GM19395 (cell line): ENCODE measurements at regions not wholly inside any gene's neighbourhood (a gene's known extent, or its start where the extent isn't known, plus 50 kb on each side); places are given as distances from the start of the nearest gene placed in this dataset.

Experiments used
- ATAC-seq: cut with Tn5 transposase; IDR thresholded peaks from one replicate; pipeline ENCODE4 v1.9.1; 2021; ENCODE audit warnings: mild to moderate bottlenecking, moderate library complexity; ENCODE audit not compliant: unreplicated experiment

- ATAC-seq, result no peak
Observed at GRCh38 chr4:171759274-171759673, 53.9 kb upstream of the GALNTL6 start.

- no peak for ATAC-seq
Observed at GRCh38 chr4:171751538-171751937, 61.7 kb upstream of the GALNTL6 start.

DNA sequence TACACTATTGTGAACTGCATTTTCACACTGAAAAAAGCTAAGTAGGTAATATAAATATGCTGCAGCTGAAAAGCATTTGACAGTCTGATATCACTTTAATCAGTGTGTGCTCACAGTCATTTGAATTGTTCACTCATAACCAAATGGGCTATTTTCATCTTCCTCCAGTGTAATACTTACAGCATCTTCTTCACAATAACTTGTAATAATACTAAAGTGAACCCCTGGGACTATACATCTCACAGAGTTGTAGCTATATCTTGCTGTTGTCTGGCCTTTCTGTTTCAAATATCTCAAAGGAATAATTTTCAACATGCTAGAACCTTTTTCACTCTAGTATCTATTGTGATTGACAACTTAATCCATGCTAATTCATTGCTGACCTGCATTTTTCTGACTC, 66.8 kb upstream of the GALNTL6 start:
- no peak for ATAC-seq

DNA sequence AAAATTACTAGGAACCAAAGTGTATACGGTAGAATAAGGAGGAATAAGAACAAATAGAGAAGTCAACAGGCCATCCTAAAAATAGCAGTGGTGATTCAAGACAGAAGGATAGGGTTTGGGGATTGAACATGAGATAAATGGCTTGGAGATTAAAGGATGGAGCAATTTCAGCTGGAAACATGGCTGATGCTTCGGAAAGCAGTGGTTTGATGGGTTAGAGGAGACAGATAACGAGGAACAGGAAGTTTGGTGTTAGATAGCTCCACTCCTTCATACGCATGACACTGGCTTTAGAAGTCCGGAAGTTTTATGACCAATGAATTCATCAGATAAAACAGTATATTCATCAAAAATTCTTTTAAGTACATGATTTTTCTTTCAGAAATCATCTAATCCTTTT, 70.8 kb upstream of the GALNTL6 start:
- no peak for ATAC-seq

- no peak for ATAC-seq
Observed at GRCh38 chr4:171727185-171727584, 86.0 kb upstream of the GALNTL6 start.

DNA sequence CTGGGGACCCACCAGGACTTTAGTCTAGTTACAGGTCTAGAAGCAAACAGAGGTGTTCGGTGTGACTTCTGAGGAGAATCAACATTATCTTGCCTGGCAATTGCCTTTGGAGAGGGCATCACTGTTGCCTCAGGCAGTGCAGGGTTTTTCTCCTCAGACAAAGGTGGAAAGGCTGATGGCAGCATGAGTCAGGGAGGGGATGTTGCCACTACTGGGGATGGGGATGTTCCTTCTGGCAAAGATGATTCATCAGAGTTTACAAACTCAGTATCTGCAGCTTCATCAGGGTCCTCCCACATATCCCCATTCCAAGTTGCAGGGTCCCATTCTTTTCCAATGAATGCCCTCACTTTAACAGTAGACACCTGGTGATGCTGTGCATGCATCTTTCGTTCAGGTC, 91.3 kb upstream of the GALNTL6 start:
- no peak for ATAC-seq

DNA sequence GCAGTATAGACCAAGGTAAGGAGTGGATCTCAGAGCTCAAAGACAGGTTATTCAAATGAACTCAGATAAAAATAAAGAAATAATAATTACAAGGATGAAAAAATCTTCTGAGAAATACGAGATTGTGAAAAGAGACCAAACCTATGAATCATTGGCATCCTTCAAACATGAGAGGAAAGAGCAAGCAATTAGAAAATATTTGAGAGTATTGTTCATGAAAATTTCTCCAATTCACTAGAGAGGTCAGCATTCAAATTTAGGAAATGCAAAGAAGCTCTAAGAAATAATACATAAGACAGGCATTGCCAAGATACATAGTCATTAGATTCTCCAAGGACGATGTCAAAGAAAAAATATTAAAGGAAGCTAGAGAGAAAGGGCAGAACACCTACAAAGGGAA, 93.5 kb upstream of the GALNTL6 start:
- ATAC-seq, result no peak

DNA sequence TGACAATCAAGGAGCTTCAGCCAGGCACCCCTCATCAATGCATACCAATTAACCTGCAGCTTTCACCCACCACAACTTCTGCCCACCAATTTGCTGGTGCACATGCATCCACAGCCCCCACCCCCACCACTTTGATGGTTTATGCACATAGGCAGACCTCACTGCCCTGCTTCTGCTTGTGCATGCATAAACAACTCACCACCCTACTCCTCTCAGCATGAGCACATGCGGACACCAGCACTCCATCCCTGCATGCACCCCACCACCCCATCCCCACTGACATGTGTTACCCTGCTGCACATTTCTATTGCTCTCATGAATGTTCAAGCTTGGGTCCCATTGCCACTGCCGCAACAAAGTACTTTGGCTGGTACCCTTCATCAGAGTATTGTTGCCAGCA, 94.5 kb upstream of the GALNTL6 start:
- no peak for ATAC-seq

DNA sequence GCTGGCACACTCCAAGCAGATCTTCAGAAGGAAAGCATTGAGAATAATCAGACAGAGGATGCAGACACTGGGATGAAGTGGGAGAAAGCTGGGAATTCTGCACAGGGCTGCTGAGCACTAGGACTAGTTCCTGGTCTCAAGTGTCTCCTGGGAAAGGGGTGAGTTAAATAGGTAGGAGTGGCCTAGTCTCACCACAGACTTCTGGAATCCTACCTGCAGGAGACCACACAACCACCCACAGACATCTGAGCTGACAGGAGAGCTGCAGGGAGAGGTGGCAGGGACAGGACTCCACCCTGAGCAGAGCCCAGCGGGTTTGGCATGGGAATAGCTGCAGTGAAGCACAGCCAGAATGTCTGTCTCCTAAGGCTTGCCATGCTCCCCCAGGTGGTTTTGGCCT, 95.1 kb upstream of the GALNTL6 start:
- no peak for ATAC-seq

DNA sequence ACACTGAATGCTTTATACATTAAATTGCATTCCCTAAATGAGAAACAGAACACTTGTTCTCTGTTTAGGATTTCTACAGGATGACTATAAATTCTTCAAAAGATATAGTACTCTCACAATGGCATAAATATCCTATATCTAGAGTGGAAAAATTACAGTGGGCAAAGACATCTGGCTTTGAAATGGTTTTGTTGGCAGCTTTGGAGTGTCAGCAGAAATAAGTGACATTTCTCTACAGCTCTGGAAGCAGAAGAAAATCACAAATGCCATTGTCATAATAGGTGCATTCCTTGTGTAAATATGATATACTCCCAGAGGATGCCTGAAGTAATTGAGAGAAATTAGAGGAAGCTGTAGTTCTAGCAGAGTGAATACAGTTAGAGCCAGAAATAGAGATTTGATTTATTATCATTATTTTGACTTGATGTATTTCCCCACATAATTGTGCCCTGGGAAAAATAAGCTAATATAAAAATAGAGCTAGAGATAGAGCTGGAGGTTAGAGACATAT, 95.9 kb upstream of the GALNTL6 start:
- ATAC-seq, result no peak

GRCh38 chr4:171715973-171716372, 97.2 kb upstream of the GALNTL6 start:
- ATAC-seq, result no peak

DNA sequence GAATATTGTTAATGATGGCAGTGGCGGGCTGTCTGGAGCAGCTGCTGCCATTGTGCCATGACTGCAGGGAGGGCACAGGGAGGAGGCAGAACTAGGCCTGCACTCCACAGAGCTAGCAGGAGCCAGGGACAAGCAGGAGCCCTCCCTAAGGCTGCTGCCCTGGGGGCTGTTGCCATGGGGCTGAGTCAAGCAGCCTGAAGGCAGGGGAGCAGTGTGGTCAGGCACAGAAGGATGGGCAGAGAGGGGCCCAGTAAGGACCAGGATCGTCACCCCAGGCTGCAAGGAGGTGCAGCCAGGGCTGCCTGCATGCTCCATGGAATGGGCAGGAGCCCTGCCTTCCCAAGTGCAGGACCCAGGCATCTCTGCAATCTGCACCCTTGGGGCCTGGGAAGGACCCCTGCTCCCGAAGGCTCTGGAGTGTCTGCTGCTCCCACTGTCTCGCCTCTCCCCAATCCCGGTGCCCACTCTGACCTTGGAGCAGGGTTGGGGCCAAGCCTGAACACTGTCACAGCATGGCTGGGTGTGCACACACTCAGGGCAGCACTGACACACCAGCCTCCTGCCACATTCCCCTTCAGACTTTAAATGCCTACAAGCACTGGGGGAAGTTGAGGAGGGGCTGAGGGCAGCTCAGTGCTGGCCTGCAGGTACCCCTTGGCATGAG, 98.3 kb upstream of the GALNTL6 start:
- no peak for ATAC-seq

DNA sequence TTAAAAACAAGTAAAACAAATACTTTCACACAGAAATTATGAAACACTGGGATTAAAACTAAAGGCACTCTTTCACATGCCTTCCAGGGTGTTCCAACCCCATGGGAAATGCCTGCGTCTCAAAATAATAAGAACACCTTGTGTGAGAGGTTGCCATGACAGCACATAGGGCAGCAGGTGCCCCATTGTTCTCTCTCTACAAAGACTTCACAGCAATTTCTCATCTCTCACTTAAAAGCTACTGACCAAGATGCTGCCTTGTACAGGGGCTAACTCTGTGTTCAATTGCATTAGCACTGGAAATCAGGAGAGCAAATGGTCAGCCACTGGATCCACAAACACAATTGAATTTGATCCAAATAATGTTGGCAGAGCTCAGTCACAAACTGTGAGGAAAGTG, 102.5 kb upstream of the GALNTL6 start:
- no peak for ATAC-seq

- peak; percentile 98 for ATAC-seq
Observed at GRCh38 chr4:171676555-171677215, 136.5 kb upstream of the GALNTL6 start.

GRCh38 chr4:171674781-171675180, 138.4 kb upstream of the GALNTL6 start:
- no peak for ATAC-seq

- no peak for ATAC-seq
Observed at GRCh38 chr4:171668403-171668802, 144.8 kb upstream of the GALNTL6 start.

GRCh38 chr4:171667906-171668305, 145.3 kb upstream of the GALNTL6 start:
- no peak for ATAC-seq

- no peak for ATAC-seq
Observed at GRCh38 chr4:171651071-171651470, 162.1 kb upstream of the GALNTL6 start.

- ATAC-seq, result peak; percentile 74
Observed at GRCh38 chr4:171650543-171650942, 162.7 kb upstream of the GALNTL6 start.

- ATAC-seq, result no peak
Observed at GRCh38 chr4:171648926-171649325, 164.3 kb upstream of the GALNTL6 start.

DNA sequence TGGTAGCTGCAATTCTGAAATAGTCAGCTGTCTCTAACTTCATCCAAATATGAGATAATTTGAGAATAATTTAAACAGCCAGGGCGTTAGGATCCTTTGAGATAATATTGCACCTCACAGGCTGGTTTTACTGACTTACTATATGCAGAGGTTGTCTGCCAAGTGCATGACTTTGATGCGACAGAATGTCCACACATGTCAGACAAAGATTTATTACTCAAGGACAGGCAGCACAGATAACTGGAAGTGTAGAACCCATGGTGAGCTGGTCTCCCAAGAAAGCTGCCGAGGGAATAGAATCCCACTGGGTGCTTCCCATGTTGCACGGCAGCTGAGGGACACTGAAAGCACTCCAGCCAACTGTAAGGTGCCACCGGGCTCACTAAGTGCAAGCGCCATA, 166.2 kb upstream of the GALNTL6 start:
- no peak for ATAC-seq

DNA sequence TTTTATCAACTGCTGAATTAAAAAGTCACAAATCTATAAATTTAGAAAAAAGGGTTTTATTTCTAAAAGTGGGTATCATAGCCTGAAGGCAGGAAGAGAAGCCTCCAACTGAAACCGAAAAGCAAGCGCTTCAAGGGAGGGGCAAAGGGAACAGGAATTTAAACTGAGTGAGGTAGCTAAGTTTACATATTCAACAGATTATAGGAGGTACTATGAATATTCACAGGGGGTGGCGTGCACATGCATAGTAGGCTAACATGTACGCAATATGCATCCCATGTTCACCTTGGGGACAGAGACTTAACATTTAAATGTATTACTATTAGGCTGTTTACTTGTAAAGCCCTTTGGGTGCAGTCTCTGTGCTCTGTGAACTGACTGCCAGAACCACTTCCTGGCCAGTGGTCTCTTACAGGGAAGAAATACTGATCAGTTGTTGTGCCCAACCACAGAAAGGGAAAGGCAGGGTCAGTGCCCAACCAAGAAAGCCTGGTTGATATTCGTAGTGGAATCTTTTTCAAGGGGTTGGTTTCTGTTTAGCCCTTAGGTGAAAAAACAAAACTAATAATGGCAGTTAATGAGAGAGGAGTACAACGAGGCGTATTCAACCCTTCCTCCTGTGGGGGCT, 168.7 kb upstream of the GALNTL6 start:
- ATAC-seq, result peak; percentile 84
